ENCODE measurements at regions not wholly inside any gene's neighbourhood (a gene's known extent, or its start where the extent isn't known, plus 50 kb on each side); places are given as distances from the start of the nearest gene placed in this dataset.

DNA sequence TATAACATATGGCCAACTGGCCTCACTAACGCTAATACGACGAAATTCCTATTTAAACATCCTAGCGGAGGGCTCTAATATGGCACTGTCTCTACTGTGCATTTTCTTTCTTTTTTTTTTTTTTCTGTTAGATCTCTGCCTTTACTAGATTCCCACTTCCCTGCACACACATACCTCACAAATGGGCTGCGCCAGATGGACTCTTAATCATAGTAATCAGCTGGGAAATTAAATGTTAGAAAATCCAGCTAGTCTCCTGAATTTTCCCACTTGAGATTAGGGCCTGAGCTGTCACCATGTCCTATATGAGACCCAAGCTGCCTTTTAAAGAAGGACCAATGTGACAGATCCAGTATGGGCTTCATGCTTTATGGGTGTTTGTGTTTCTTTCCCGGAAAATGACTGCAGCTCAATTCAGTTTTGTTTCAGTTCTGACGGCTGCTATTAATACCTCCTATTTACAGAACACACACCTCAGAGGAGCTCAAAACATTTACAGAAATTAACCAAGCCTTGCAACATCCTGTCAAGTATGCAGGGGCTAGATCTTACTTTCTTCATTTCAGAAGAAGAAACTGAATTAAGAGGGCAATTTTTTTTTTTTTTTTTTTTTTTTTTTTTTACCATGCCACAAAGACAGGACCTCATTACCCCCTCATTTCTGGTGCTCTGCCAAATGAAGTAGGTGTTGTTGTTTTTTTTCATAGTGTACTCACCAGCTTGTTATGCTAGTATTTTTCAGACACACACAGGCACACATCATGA, 49.8 kb upstream of the BLID start:
- no peak overlapping the region for H3K4me3 ChIP-seq (ENCODE audit: insufficient read depth, low read depth, low read length)
- H2AFZ ChIP-seq (ENCODE audit: low read depth, low read length): no peak overlapping the region
- Mint-ChIP-seq H3K27ac (ENCODE audit: unreplicated experiment) (peak overlapping the region; percentile 45), H3K9me3 (ENCODE audit: unreplicated experiment) (peaks cover 2% of the 10 kb centered on the region), H3K27me3 (ENCODE audit: low read depth, unreplicated experiment) (no peaks in the 10 kb centered on the region), H3K4me1 (ENCODE audit: low read depth, unreplicated experiment) (peaks cover 56% of the 10 kb centered on the region), H3K36me3 (ENCODE audit: low read depth, unreplicated experiment) (peaks cover 4% of the 10 kb centered on the region), H3K4me3 (ENCODE audit: unreplicated experiment) (no peak overlapping the region)
- peaks cover 67% of the 10 kb centered on the region for H3K36me3 ChIP-seq (ENCODE audit: insufficient read depth, low read length)
- H3K27me3 ChIP-seq (ENCODE audit: insufficient read depth, low read length): no peaks in the 10 kb centered on the region
- H4K20me1 ChIP-seq (ENCODE audit: insufficient read depth, low read length): peaks cover 54% of the 10 kb centered on the region
- TF ChIP-seq, protein P1, sequence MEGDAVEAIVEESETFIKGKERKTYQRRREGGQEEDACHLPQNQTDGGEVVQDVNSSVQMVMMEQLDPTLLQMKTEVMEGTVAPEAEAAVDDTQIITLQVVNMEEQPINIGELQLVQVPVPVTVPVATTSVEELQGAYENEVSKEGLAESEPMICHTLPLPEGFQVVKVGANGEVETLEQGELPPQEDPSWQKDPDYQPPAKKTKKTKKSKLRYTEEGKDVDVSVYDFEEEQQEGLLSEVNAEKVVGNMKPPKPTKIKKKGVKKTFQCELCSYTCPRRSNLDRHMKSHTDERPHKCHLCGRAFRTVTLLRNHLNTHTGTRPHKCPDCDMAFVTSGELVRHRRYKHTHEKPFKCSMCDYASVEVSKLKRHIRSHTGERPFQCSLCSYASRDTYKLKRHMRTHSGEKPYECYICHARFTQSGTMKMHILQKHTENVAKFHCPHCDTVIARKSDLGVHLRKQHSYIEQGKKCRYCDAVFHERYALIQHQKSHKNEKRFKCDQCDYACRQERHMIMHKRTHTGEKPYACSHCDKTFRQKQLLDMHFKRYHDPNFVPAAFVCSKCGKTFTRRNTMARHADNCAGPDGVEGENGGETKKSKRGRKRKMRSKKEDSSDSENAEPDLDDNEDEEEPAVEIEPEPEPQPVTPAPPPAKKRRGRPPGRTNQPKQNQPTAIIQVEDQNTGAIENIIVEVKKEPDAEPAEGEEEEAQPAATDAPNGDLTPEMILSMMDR (IDR thresholded peaks at IDR 0.05; ENCODE audit: insufficient read depth, low read depth, low read length): no peak
- TF ChIP-seq EZH2 (IDR thresholded peaks at IDR 0.05; ENCODE audit: insufficient read depth, low read length): no peak
- FAIRE-seq (no peak), DNase-seq (ENCODE audit: low read depth) (no peak)
- H3K27ac ChIP-seq (ENCODE audit: low read depth, low read length): peak overlapping the region; percentile 94
- peaks cover 100% of the 10 kb centered on the region for H3K79me2 ChIP-seq (ENCODE audit: insufficient read depth, low read length)
- peak overlapping the region; percentile 67 for H3K9ac ChIP-seq (ENCODE audit: low read length)
- no peaks in the 10 kb centered on the region for H3K9me3 ChIP-seq (ENCODE audit: insufficient read depth, low read depth, low read length)
- H3K4me2 ChIP-seq (ENCODE audit: low read length): peak overlapping the region; percentile 58
- H3K4me1 ChIP-seq (ENCODE audit: insufficient read depth, low read length): peaks cover 94% of the 10 kb centered on the region

All from astrocyte (in vitro differentiated cells and primary cell).